GM12878 (cell line): ENCODE measurements at regions not wholly inside any gene's neighbourhood (a gene's known extent, or its start where the extent isn't known, plus 50 kb on each side); places are given as distances from the start of the nearest gene placed in this dataset.

Experiments
- ATAC-seq: fragments of 200-7000 bp; cut with Tn5 transposase; 3 replicates; pipeline ENCODE4 v1.9.1; 2020; ENCODE audit warnings: mild to moderate bottlenecking, moderate library complexity
- BruUV-seq: library from RNA; stranded (reverse); fragments of 400-500 nt; replicated peaks from 2 replicates; lab custom pipeline; 2021; lab: Mats Ljungman, UMichigan
- CTCF ChIA-PET: fragments of 300-600 bp; sonication (Branson Sonifier 250); formaldehyde crosslinking; extraction: SDS; loops from one replicate; lab custom pipeline; 2021; ENCODE audit warnings: inconsistent platforms; lab: Yijun Ruan, JAX
- POLR2A ChIA-PET: fragments of 350-600 bp; formaldehyde crosslinking; extraction: SDS; loops from one replicate; lab custom pipeline; 2021; ENCODE audit warnings: inconsistent platforms; lab: Charles Lee
- RAD21 ChIA-PET: fragments of 300-600 bp; sonication (Branson Sonifier 250); formaldehyde crosslinking; loops from one replicate; lab custom pipeline; 2023; ENCODE audit warnings: antibody characterized with exemption; ENCODE audit not compliant: unreplicated experiment; lab: Charles Lee
- SMC1A ChIA-PET: fragments of 300-600 bp; sonication (Branson Sonifier 250); formaldehyde crosslinking; loops from one replicate; lab custom pipeline; 2023; ENCODE audit not compliant: unreplicated experiment, uncharacterized antibody; lab: Charles Lee
- DNase-seq: peaks from one replicate; pipeline ENCODE4 v3.0.0-alpha.2; 2011; ENCODE audit warnings: low read depth, low spot score
- FAIRE-seq: peaks from 3 replicates; lab custom pipeline; 2011; peaks lifted over from hg19 to GRCh38; lab: Jason Lieb, UNC
- H2AFZ ChIP-seq: 2 replicates; pipeline ENCODE4 v1.6.0; 2011; ENCODE audit warnings: low read depth, low read length, control low read depth; ENCODE audit not compliant: control insufficient read depth
- H3K27ac ChIP-seq: 2 replicates; pipeline ENCODE4 v1.5.1; 2011; ENCODE audit warnings: control low read depth; ENCODE audit not compliant: control insufficient read depth, insufficient read depth
- H3K27me3 ChIP-seq, 2 experiments: replicated peaks in 1 of 2; 2 replicates each; pipeline versions ENCODE4 v1.6.0 to v1.6.1; 2011; ENCODE audit warnings: low read length in 1 of 2; ENCODE audit not compliant: control insufficient read depth in 2 of 2, insufficient read depth in 2 of 2
- H3K36me3 ChIP-seq, 2 experiments: 2 replicates each; pipeline ENCODE4 v1.5.1; 2011; ENCODE audit warnings: low read length in 1 of 2; ENCODE audit not compliant: control insufficient read depth in 2 of 2, insufficient read depth in 2 of 2
- H3K4me1 ChIP-seq: 2 replicates; pipeline ENCODE4 v1.6.1; 2011; ENCODE audit warnings: mild to moderate bottlenecking, low read length, moderate library complexity, mixed read lengths; ENCODE audit not compliant: control insufficient read depth, insufficient read depth
- H3K4me2 ChIP-seq: 2 replicates; pipeline ENCODE4 v1.6.0; 2011; ENCODE audit warnings: control low read depth; ENCODE audit not compliant: control insufficient read depth, insufficient read depth
- H3K4me3 ChIP-seq: fragments of 200-600 bp; sonication (generic); 2 replicates; pipeline ENCODE4 v1.5.1; 2016
- H3K79me2 ChIP-seq: 2 replicates; pipeline ENCODE4 v1.6.0; 2011; ENCODE audit warnings: low read length; ENCODE audit not compliant: control insufficient read depth, insufficient read depth
- H3K9ac ChIP-seq: 2 replicates; pipeline ENCODE4 v1.8.0; 2011; ENCODE audit warnings: low read length, control low read depth, mixed read lengths; ENCODE audit not compliant: control insufficient read depth, insufficient read depth
- H3K9me3 ChIP-seq: replicated peaks from 3 replicates; pipeline ENCODE4 v1.5.1; 2011; ENCODE audit warnings: mild to moderate bottlenecking, low read length; ENCODE audit not compliant: control insufficient read depth, insufficient read depth
- H4K20me1 ChIP-seq: 2 replicates; pipeline ENCODE4 v1.6.0; 2011; ENCODE audit not compliant: control insufficient read depth, insufficient read depth
- ASH2L ChIP-seq: fragments of 300-600, 200-600 bp; sonication (generic); IDR thresholded peaks from 2 replicates; pipeline ENCODE4 v1.6.1; 2017; ENCODE audit warnings: low read depth, mild to moderate bottlenecking, borderline replicate concordance
- BCL11A ChIP-seq: IDR thresholded peaks from 2 replicates; pipeline ENCODE4 v1.6.1; 2011; ENCODE audit warnings: low read depth, low read length
- BCLAF1 ChIP-seq: fragments of 450-650 bp; IDR thresholded peaks from 2 replicates; pipeline ENCODE4 v1.6.1; 2017; ENCODE audit warnings: antibody characterized with exemption, mild to moderate bottlenecking, moderate library complexity
- BHLHE40 ChIP-seq, 2 experiments: fragments of 450-650 bp in 1 of 2; IDR thresholded peaks; 2 replicates each; pipeline ENCODE4 v1.6.1; 2011 to 2017; ENCODE audit warnings: low read depth in 2 of 2, borderline replicate concordance in 1 of 2, improper control_type of control experiment in 1 of 2, low read length in 1 of 2, mild to moderate bottlenecking in 1 of 2
- HDGF ChIP-seq: fragments of 450-650 bp; IDR thresholded peaks from 2 replicates; pipeline ENCODE4 v1.6.1; 2016; ENCODE audit warnings: antibody characterized with exemption
- NFXL1 ChIP-seq: fragments of 450-650 bp; IDR thresholded peaks from 2 replicates; pipeline ENCODE4 v1.6.1; 2017; ENCODE audit warnings: antibody characterized with exemption, mild to moderate bottlenecking, borderline replicate concordance
- SMARCA5 ChIP-seq: fragments of 450-650 bp; IDR thresholded peaks from 2 replicates; pipeline ENCODE4 v1.6.1; 2017; ENCODE audit warnings: mild to moderate bottlenecking
- SUPT20H ChIP-seq: IDR thresholded peaks from 2 replicates; pipeline ENCODE4 v1.6.1; 2011; ENCODE audit warnings: low read depth, mild to moderate bottlenecking, low read length, moderate library complexity, borderline replicate concordance; ENCODE audit not compliant: control insufficient read depth
- ZBTB33 ChIP-seq: fragments of 450-650 bp; IDR thresholded peaks from 2 replicates; pipeline ENCODE4 v1.6.1; 2017; ENCODE audit warnings: mild to moderate bottlenecking
- WGBS: methylation state at CpG from one replicate; pipeline ENCODE4 v1.1.6; 2016; ENCODE audit warnings: low lambda C conversion rate; ENCODE audit not compliant: insufficient replicate concordance, insufficient coverage; ENCODE audit errors: missing lambda C conversion rate; 5-methylcytosine and 5-hydroxymethylcytosine counted together
- in situ Hi-C: fragments of 300-500 bp; cut with MboI; formaldehyde crosslinking; loops from 9 replicates; pipeline ENCODE4 v1.14.3; 2018; ENCODE audit warnings: mixed read lengths
- intact Hi-C: fragments of 100-400 bp; cut with micrococcal nuclease; formaldehyde crosslinking; loops from one replicate; pipeline ENCODE4 v1.14.2; 2022; ENCODE audit not compliant: unreplicated experiment

GRCh38 chr11:134510233-134511040 is 98.4 kb upstream of the B3GAT1 start (continued):
- TF ChIP-seq BCLAF1 (no peak), HDGF (no peak), BHLHE40 (IDR thresholded peaks at IDR 0.05; ENCODE audit: borderline replicate concordance in 1 of 2, low read depth in 2 of 2, low read length in 1 of 2) (no peak), NFXL1 (no peak)

- TF ChIP-seq BCL11A (no peak), ZBTB33 (no peak), SMARCA5 (no peak), SUPT20H (no peak), ASH2L (no peak)
- no TSS peak for BruUV-seq
- H3K4me2 ChIP-seq, result no peak overlapping the region
- no peaks in the 10 kb centered on the region for H3K4me1 ChIP-seq
- no peak overlapping the region for H3K9ac ChIP-seq
- DNase-seq, result no peak
- no peak overlapping the region for H2AFZ ChIP-seq
- peaks cover 0 to 4% of the 10 kb centered on the region in 2 experiments; a peak in 2 of 4 replicates for H3K27me3 ChIP-seq
- ChIA-PET SMC1A (no interaction called here), RAD21 (no interaction called here), CTCF (no interaction called here), POLR2A (no interaction called here)
- ATAC-seq, result no peak
- H3K4me3 ChIP-seq, result no peak overlapping the region
- no peaks in the 10 kb centered on the region for H4K20me1 ChIP-seq
- intact Hi-C loops (no loop called here), in situ Hi-C loops (no loop called here)
- no peaks in the 10 kb centered on the region for H3K9me3 ChIP-seq
- H3K27ac ChIP-seq, result no peak overlapping the region
- no peaks in the 10 kb centered on the region for H3K79me2 ChIP-seq
- no peaks in the 10 kb centered on the region for H3K36me3 ChIP-seq
- 22% methylated on average over 20 of the region's 20 CpGs for WGBS
- FAIRE-seq, result no peak
These were observed 97.6 kb upstream of the B3GAT1 start for GRCh38 chr11:134509381-134510232.
